GM21390 (cell line): ENCODE measurements at regions not wholly inside any gene's neighbourhood (a gene's known extent, or its start where the extent isn't known, plus 50 kb on each side); places are given as distances from the start of the nearest gene placed in this dataset.

Experiments used
- ATAC-seq: cut with Tn5 transposase; IDR thresholded peaks from one replicate; pipeline ENCODE4 v1.9.1; 2021; ENCODE audit not compliant: unreplicated experiment

DNA sequence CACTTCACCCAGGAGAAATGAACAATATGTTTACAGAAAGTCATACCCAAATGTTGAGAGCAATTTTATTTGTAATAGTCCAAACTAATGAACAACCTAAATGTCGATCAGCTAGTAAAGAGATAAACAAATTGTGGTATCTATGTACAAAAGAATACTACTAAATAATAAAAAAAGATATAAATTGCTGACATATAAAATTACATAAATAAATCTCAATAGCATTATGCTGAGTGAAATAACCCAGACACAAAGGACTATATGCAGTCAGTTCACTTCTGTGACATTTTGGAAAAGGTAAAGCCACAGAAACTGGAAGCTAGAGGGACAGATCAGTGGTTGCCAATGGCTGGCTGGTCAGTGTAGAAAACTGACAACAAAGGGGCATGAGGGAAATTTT lies 346.0 kb upstream of the PCDH20 start:
- ATAC-seq: no peak

DNA sequence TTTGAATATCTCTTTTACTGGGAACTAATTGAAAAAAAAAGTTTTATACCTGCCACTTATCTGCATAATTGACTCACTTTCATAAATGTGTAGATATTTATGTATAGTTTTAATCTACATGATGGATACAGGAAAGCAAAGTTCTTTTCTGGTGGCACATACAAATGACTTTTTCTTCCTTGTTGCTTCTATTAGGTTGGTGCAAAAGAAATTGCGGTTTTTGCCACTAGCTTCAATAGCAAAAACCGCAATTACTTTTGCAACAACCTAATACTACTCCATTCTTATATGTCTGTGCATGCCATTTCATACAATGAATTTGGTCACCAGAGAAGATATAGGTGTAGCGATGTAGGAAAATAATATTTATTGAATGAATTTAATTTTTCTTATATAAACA lies 344.5 kb upstream of the PCDH20 start:
- ATAC-seq: no peak

DNA sequence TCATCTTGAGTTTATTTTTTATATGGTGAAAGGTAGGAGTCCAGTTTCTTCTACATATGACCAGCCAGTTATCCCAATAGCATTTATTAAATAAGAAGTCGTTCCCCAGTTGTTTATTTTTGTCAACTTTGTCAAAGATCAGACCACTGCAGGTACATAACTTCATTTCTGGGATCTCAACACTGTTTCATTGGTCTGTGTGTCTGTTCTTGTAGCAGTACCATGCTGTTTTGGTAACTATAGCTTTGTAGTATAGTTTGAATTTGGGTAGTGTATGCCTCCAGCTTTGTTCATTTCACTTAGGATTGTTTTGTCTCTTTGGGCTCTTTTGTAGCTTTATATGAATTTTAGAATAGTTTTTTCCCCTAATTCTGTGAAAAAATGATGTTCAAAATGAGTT lies 340.4 kb upstream of the PCDH20 start:
- no peak for ATAC-seq

DNA sequence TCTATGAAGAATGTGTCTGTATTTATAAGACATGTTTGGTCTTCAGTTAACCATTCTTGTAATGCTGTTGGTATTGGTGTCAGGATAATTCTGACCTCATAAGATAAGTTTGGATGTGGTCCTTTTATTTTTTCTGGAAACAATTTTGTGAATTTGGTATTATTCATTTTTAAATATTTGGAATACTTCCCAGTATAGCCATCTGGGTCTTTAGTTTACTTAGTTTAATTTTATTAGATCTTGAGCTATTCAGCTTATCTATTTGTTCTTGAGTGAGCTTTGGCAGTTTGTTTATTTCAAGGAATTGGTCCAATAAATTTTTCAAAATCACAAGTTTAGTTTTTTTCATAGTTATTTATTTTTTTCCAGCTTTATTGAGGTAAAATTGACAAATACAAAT lies 335.4 kb upstream of the PCDH20 start:
- ATAC-seq: no peak

DNA sequence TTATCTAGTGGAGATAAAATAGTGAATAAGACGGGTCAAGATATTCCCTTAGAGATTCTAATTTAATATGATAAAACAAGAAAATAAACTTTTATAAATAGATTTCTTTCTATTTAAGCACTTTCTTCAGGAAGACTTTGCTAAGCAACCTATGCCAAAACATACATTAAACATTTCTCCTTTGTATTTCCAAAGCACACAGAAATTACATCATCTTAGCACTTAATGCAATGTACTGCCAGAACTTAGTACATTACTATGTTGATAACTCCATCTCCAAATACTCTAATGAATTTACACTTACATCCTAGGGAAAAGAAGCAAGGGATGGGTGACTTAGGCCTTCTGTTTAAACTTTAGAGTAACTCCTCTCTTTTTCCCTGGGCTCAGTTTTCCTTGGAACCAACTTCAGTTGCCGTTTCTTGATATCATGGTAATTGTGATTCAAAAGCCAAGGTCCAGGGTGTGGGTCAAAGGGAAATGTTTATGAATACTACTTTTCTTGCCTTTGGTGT lies 322.6 kb upstream of the PCDH20 start:
- no peak for ATAC-seq

DNA sequence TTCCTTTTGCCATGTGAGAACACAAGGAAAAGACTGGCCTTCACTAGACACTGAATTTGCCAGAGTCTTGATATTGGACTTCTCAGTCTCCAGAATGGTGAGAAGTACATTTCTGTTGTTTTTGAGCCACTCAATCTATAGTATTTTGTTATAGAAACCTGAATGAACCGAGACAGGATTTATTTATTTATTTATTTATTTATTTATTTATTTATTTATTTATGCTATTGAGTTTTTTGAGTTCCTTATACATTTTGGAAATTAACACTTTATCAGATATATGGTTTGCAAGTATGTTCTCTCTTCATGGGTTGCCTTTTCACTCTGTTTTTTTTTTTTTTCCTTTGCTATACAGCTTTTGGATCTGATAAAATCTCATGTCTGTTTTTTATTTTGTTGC lies 319.0 kb upstream of the PCDH20 start:
- no peak for ATAC-seq

DNA sequence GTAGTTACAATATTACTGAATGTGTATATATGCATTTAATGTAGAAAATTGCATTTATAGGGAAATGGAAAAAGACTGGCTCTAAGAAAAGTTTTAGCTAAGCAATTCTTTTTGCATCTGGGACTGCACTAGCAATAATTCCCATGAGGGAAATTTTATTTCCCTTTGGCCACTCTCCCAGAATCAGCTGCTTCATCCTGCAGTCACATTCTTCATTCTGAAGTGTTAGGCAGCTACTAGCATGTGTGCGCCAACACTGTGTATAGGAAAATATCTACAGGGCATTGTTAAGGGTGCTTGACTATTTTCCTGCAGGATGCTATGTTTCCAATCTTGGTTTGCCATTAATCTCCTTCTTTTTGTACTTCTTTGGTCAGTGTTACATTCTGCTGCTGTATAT lies 312.8 kb upstream of the PCDH20 start:
- no peak for ATAC-seq

DNA sequence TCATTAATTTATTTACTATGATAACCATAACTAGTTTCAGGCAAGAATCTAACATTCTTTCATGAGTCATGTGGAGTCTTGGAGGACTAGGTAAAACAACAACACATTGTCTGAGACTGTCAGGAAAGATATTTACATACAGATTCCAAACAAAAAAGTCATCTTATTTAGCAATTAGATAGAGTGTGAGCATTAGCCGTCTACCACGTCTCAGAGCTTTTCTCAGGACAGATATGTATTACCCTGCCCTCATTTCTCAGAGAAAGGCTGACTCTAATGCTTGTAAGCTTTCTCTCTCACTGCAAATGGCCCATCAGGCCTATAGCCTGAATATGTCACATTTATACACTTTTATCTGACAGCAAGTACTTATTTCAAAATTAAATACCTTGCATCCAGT lies 312.1 kb upstream of the PCDH20 start:
- ATAC-seq: no peak

DNA sequence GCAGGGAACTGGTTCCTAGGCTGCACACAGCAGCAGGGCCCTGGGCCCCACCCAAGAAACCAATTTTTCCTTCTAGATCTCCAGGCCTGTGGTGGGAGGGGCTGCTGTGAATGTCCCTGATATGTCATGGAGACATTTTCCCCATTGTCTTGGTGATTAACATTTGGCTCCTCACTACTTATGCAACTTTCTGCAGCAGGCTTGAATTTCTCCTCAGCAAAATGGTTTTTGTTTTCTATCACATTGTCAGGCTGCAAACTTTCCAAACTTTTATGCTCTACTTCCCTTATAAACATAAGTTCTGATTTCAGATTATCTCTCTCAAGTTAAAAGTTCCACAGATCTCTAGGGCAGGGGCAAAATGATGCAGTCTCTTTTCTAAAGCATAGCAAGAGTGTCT lies 310.2 kb upstream of the PCDH20 start:
- ATAC-seq: no peak

DNA sequence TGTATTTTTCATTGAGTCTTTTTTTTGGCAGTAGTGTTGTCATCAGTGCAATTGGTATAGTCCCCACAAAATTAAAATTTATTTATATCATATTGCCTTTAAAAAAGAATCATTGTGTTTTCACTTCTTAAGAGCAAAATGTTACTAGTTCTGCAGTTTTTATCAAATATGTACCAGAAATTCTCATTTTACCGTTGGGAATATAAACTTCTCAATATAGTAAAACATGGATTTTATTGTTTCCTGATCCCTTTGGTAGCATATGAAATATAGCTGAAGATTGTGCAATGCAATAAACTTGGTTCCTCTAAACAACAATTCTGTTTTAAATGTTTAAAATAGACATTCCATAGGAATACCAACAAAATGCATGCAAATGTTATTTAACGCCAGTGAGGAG lies 306.5 kb upstream of the PCDH20 start:
- no peak for ATAC-seq

DNA sequence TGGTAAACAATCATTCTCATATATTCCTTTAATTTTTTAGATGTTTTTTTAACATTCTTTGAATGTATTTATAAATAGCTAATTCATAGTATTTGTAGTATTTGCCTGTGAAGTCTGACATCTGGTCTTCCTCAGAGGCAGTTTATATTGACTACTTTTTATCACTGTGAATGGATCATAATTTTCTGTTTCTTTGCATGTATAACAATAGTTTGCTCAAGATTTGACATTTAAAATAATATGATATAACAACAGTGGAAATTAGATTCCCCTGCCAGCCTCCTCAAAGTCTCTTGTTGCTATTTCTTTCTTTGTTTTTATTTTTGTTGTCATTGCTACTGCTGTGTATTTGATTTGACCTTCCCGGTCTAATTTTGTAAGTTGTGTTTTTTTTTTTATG lies 297.0 kb upstream of the PCDH20 start:
- ATAC-seq: no peak

DNA sequence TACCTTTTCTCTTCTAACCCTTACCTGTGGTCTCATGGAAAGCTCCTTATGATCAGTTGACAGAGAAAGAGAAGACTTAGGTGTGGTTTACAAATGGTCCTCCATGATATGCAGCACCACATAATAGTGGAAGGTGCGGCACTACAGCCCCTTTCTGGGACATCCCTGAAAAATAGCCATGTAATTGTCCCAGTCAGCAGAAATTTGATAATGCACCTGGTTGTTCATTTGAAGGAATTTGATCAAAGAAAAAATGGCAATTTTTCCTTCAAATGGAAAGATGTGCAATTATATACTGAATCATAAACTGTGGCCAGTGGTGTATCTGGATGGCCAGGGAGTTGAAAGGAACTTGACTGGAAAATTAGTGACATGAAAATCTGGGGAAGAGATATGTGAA lies 293.6 kb upstream of the PCDH20 start:
- ATAC-seq: no peak

DNA sequence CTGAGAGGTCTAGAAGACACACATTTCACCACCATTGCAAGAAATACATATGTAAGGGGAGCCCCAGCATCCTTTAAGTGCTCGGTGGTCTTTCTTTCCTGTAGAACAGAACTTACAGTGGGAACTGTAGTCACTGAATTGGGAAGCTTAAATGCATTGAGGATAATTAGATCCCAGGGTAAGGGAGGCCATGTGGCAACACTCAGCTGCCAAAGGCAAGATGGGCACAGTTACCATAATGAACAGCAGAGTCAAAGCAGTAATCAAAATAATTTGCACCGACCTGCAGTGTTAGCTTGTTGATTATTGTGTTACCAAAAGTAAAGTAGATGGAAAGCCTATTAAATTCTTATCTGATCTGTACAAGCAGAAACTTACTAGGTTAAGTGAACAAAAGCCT lies 291.2 kb upstream of the PCDH20 start:
- ATAC-seq: no peak

DNA sequence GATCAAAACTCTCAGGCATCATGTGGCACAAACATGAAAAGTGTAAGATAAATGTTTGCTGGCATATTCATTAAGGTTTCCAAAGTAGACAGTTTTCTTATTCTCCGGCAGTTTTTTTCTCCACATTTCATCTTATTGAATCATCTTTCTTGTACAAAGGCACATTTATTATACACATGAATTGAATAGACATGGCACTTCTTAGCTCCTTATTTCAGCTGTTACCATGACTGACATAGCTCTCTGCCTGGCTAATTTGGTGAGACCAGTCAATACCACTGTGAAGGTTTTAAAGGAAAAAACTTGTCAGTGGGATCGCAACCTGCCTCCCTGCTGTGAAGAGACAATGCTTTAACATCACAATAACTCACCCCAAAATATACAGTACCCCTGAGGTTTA lies 285.0 kb upstream of the PCDH20 start:
- no peak for ATAC-seq

DNA sequence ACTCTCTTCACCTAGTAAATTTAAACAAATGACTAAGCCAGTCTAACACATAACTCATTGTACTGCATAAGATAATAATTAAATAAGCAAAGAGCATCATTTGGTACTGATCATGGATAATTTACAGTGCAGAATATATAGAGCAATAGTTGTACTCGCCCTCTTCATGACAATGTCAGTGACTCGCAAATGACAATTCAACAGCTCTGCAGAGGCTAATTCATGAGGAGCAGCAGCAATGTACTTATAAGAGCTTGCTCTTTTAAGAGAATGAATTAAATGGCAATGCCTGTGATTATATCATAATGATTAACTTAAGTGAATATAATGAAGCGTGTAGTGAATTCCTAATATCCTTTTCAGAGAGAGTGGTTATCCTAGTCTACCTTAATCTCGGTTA lies 284.5 kb upstream of the PCDH20 start:
- ATAC-seq: no peak

DNA sequence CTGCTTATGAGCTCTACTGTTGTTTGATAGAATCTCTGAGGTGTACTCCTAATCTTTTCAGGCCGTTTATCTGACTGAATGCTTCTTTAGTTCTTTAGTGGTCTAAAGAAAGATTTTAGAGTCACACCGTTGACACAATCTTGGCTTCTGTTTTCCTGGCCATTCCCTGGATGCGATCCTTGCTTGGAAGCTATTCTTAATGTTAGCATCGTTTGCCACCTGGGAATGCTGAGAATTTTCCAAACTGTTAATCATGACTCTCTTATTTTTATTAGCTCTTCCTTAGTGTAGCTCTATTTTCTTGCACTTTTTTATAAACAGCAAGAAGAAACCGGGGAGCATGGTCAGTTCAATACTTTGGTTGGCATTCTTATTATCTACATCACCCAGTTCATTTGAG lies 281.0 kb upstream of the PCDH20 start:
- ATAC-seq: no peak

DNA sequence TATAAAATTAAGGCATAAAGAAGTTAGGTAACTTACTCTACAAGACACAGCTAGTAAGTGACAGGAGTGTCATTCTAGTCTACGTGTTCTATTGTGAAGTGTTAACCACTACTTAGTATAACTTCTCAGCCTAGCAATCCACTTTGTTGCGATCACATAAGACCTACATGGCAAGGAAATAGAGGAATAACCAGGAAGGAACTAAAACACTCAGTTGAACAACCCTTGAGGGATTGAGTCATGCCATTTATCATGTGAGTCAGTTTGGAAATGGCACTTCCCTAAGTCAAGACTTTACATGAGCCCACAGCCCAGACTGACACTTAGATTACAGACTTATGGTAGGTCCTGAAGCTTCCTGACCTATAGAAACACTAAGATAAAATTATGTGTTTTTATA lies 279.5 kb upstream of the PCDH20 start:
- no peak for ATAC-seq

DNA sequence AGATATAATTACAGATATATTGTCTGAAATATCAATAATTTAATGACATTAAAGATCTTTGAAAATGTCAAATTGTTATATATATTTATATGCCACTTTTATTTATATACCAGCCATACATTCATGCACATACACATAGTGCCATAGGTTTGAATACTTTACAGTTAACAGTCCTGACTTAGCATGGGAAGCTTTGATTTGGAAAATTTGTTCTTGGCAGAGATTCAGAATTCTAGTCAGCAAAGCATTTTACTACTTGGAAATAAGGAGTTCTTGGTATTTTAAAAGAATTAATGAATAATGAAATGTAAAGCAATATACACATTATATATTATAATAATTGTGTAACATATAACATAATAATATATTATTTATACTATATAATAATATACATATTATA lies 277.0 kb upstream of the PCDH20 start:
- ATAC-seq: no peak

DNA sequence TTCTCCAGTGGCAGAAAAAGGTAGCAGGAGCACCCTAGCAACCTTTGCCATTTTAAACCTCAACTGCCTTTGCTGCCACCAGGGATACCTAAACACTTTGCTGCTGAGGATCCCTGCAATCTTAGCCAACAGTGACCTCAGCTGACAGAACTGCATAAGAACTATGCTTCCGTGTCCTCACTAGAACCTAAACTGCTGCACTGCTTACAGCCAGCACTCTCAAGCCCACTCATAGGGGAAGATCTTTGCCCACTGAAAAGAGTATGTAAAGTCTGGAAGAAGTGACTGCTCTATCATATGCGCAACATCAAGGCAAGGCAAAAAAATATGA lies 270.0 kb upstream of the PCDH20 start:
- no peak for ATAC-seq

DNA sequence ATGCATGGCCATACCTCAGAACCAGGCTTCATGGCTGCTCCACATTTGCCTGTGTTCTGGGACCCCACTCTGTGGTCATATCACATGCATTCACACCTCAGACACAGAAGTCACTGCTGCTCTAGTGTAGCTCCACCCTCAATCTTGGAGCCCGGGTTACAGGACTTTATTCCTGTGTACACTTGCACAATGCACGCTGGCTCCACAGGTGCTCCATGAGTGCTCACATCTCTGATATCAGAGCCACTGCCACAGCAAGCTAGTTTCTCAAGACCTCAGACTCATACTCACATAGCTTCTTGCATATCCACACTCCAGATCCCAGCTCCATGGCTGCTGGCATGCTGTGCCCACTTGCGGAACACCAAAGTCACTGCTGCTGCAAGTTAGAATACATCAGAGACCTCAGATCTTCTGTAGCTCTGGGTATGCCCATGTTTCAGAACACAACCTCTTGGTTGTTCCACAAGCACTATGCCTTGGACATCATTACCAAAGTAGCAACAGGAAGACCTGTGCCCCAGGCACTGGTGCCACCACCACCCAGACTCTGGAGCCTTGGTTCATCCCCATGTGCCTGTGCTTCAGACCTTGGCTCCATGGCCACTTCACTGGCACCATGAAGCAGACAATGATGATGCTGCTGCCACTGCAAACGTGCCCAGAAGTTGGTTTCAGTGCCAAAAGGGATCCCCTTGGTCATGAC lies 269.5 kb upstream of the PCDH20 start:
- ATAC-seq: no peak

DNA sequence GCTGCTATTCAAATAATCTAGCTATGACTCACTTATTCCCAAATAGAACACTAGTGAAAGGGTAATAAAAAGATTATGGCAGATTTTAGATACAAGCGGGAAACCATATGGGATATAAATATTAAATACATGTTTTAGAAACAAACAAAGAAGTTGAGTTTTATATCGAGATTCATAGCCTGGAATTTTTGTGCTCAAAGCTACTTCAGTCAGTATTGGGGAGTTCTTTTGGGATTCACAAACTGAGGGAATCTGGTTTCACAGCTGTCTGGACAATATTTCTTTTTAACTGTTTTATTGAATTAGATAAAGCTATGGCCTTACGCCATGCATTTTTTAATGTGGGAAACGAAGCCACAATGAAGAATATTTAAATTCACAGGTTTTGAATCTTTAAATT lies 257.1 kb upstream of the PCDH20 start:
- no peak for ATAC-seq

DNA sequence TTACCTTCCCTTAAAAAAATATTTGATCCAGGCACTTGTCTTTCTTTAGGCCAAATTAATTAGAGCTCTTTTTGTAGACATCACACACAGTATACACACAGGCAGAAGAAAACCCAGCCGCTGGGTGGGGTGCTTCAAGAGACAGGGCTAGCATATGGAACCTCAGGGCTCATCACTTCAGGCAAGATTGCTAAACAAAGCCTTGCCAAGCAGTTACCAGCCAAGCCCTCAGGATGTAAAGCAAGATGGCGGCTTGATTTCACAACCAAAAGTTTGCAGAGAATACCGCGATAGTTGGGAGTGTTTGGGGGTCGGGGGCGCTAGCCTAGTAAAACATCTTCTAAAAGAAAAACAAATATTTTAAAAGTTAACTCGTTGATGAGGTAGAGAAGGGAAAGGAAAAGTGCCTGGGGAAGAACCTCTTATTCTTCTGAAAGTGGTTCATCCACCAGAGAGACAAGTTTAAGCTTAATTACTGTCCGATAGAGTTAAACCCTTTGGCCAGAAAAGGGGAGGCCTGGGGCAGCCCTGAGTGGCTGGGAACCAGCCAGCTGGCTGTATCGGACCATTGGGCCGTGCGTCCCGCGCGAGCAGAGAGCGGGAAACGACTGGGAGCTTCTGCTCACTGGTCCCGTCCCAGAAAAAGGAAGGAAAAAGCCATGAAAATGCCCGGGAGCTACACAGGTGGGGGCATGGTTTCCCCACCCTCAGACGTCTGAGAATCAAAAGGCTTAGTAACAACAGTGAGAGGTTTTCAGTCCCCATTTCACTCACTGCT lies 254.9 kb upstream of the PCDH20 start:
- ATAC-seq: no peak
